H1 (cell line): ENCODE measurements at regions not wholly inside any gene's neighbourhood (a gene's known extent, or its start where the extent isn't known, plus 50 kb on each side); places are given as distances from the start of the nearest gene placed in this dataset.

Experiments used
- CEBPB ChIP-seq: IDR thresholded peaks from 2 replicates; pipeline ENCODE4 v1.6.1; 2012; ENCODE audit warnings: low read depth, low read length
- KDM1A ChIP-seq: fragments of 200-600, 300-600 bp; sonication (generic); IDR thresholded peaks from 2 replicates; pipeline ENCODE4 v1.7.1; 2016; ENCODE audit warnings: mild to moderate bottlenecking, low read length, borderline replicate concordance
- NANOG ChIP-seq: IDR thresholded peaks from 2 replicates; pipeline ENCODE4 v1.6.1; 2011; ENCODE audit warnings: low read length, low read depth, mild to moderate bottlenecking, inconsistent platforms; ENCODE audit not compliant: insufficient read depth, poor library complexity, severe bottlenecking
- SP1 ChIP-seq: IDR thresholded peaks from 2 replicates; pipeline ENCODE4 v1.6.1; 2011; ENCODE audit warnings: low read depth, low read length

DNA sequence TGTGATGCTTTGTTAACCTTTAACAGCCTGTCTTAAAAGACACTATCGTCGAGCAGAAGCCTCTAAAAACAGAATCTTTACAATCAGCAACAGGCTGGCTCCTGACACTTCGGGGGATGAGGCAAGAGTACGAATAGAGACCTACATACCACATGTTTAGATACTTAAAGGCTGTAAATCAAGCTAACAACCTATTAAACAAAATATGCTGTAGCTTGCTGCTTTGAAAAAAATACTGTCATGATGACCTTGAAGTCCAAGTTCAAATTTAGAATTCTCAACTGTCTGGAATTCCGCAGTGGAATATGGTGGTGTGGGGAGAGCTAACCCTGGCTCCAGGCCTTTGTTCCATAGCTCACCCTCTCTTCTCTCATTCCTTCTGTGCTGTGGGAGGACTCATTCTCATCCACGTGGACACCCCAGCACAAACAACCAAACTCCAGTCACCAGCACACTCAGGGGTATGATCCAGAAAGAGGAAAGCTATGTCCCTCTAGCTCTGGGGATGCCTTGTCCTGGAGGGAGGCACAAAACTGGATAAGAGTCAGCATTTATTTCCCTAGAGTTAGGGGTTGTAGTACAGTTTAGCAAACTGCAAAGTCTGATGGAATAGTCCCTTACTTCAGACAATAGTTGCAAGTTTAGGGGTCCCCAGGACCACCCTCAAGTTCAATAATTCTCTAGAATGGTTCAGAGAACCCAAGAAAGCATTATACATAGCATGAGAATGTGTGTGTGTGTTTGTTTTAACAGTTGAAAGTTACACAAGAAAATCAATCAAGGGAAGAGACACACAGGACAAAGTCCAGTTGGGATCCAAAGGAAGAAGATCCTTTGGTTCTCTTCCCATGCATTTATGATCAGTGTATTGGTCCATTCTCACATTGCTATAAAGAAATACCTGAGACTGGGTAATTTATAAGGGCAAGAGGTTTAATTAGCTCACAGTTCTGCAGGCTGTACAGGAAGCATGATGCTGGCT, 196.1 kb upstream of the SVIL start (continued):
- no peak for TF ChIP-seq KDM1A
- no peak for TF ChIP-seq SP1
- TF ChIP-seq NANOG: no peak
- TF ChIP-seq CEBPB: no peak
